NCI-H1105 (cell line): ENCODE measurements at regions not wholly inside any gene's neighbourhood (a gene's known extent, or its start where the extent isn't known, plus 50 kb on each side); places are given as distances from the start of the nearest gene placed in this dataset.

Source experiments
- DNase-seq: peaks from one replicate; lab custom pipeline; 2025; lab: John Stamatoyannopoulos, UW

- no peak for DNase-seq
These were observed 134.3 kb upstream of the CNTN1 start for GRCh38 chr12:40557980-40558379.

DNA sequence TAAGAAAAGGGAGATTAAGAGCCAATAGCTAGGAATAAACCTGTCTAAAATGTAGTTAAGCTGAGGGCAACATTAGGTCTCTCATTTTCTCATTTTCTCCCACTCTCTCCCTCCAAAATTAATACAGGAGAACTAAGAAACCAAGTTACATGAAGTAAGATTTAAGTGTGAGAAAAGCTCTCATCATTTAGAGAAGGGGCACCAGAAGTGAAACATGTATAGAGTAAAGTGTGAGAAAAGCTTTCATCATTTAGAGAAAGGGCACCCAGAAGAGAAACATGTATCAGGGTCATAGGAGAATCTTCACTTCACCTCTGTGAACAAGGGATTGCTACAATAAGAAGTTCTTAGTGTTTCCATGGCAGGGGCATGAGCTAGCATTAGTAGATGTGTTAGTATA is 132.4 kb upstream of the CNTN1 start:
- DNase-seq, result no peak

- DNase-seq, result no peak
These were observed 131.4 kb upstream of the CNTN1 start for GRCh38 chr12:40560848-40561247.

DNA sequence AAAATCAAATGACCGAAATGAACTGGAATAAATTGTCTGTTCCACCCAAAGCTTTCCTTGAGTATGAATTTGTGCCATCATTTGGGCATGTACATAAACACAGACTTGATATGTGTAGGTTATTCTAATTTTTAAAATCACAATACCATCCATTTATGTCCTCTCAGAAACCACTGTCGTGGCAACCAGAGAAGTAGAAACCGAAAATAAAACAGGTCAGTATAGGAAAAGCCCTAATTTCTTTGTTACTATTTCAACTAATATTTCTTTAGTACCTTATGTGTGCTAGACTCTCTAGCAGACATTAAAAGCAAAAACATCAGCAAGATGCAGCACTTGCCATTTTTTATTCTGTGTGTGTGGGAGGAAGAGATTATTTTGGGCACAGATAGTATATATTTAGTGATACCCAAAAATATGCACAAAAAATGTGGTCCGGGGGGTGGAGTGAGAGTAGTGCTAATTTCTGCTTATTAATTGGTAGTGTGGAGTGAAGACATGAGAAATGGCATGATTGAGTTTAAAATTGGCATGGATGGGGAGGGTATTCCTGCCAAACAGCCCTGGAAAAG is 130.8 kb upstream of the CNTN1 start:
- no peak for DNase-seq

- peak; percentile 95 for DNase-seq
These were observed 127.1 kb upstream of the CNTN1 start for GRCh38 chr12:40565029-40565633.

DNA sequence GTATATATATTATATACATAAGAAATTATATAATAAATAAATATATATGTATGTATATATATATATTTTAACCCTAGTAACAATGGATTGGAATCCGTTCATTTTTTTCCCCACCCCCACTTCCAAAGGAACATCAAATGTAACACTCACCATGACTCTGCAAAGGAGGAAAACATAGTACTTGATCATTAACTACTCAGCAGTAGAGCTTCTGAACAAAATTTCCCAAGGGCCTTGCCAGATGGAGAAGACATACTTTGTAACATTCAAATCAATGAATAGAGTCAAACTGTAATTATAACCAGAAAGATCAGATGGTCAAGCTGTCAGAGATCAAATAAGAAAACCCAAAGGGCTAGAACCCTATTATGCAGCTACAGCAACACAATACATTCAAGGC is 126.0 kb upstream of the CNTN1 start:
- peak; percentile 63 for DNase-seq

GRCh38 chr12:40569626-40570179 is 122.5 kb upstream of the CNTN1 start:
- DNase-seq, result no peak

DNA sequence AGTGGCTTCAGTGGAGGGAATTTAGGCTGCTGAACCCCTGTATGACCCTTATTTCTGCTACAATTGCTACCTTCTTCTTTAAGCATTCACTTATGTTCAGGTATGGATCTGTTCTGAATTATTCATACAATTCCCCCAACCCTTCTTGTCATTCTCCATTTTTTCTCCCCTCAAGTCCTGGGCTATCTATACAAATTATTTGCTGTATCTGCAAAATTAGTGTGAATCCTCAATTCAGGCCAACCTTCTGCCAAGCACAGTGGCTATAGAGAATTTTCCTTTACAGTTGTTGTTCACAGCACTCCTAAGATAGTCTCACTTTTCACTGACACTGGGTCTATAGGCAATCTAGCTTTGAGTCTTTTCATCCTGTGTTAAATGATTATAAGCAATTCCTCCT is 119.2 kb upstream of the CNTN1 start:
- DNase-seq, result no peak

DNA sequence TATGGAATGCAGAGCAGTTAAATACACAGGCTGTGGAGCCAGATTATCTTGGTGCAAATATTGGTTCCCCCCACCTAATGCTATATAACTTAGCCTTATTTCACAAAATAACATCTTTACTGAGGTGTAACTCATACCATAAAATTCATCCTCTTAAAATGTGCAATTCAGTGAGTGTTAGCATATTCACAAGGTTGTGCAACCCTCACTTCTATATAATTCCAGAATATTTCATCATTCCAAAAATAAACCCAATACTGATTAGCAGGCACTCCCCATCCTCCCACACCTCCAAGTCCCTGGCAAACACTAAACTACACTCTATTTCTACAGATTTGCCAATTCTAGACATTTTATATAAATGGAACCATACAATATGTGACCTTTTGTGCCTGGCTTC is 116.3 kb upstream of the CNTN1 start:
- no peak for DNase-seq

GRCh38 chr12:40577834-40578233 is 114.4 kb upstream of the CNTN1 start:
- no peak for DNase-seq

GRCh38 chr12:40579687-40580086 is 112.6 kb upstream of the CNTN1 start:
- DNase-seq, result no peak

DNA sequence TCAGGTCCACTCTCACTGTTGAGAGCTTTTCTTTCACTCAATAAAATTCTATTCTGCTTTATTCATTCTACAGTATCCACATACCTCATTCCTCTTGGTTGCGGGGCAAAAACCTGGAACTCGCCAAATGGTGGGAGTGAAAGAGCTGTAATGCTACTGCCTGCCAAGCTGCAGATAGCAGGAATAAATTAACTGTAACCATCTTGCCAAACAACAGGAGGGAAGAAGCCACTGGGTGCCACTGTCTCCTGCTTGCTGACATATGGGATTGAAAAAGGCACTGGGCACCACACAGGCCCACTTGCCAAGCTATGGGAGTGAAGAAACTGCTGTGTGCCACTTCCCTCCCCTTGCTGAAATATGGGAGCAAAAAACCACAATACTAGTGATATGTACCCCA is 111.9 kb upstream of the CNTN1 start:
- DNase-seq, result no peak

- DNase-seq, result no peak
These were observed 110.3 kb upstream of the CNTN1 start for GRCh38 chr12:40581889-40582288.

DNA sequence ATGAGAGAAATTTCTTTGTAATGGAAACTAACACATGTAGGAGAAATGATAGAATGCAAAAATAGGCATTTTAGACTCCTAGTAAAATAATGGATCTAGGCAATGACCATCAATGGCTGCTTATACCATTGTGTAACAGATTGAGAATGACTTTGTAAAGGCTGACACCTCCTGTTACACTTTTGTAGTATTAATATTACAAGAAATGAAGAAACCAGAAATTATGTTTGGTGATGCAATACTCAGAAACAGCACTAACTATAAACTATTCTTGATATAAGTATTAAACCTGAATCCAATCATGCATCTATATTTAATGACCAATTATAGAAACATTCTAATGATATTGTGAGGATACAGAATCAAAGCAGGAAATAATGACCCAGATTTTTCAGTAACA is 108.5 kb upstream of the CNTN1 start:
- no peak for DNase-seq

- DNase-seq, result no peak
These were observed 107.5 kb upstream of the CNTN1 start for GRCh38 chr12:40584763-40585162.

DNA sequence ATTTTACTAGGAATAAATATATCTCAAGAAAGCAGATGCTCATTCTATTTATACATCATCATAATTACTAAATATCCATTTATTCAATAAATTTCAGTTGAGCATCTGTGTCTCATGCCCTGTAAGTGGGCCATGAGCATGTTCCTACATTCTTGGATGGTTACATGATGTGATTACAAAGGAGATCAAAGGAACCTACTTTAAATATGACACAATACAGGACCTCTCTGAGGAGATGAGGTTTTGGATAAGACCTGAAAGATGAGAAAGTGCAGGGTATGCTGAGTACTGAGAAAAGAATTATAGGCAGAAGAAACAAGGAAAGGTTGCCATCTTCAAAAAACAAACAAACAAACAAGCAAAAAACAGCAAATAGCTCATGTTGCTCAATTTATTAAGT is 105.4 kb upstream of the CNTN1 start:
- no peak for DNase-seq

DNA sequence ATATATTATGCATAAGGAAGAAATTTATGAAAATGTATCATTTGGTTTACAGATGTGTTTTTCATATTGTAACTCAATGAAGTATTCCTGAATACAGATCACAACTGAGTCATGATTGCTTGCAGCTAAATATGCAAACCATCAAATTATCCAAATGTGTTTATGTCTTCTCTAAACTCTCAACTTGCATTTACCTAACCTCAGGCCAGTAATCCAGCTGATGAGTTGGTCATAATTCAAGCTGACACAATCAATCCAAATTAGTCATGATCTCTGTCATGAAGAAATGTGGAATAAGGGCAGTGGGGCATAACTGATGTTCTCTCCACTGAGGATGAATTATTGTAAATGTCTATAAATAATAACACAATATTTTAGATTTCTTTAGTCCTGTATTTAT is 104.8 kb upstream of the CNTN1 start:
- DNase-seq, result no peak

GRCh38 chr12:40587970-40588369 is 104.3 kb upstream of the CNTN1 start:
- DNase-seq, result no peak

GRCh38 chr12:40597133-40597532 is 95.1 kb upstream of the CNTN1 start:
- no peak for DNase-seq

DNA sequence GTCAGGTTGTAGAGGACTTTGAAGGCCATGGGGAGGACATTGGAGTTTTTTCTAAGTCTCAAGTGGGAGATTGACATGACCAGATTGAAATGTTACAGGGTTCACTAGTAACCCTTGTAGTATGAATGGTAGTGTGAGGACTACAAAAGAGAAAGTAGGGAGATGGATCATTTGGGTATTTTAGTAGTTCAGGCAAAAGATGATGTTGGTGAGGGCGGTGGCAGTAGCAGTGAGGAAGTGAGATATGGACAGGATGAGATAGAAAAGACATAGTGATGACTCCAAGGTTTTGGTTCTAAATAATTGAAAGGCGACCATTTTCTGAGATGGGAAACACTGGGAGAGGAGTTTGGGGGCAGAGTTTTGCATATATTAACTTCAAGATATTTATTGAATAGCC is 94.2 kb upstream of the CNTN1 start:
- no peak for DNase-seq

DNA sequence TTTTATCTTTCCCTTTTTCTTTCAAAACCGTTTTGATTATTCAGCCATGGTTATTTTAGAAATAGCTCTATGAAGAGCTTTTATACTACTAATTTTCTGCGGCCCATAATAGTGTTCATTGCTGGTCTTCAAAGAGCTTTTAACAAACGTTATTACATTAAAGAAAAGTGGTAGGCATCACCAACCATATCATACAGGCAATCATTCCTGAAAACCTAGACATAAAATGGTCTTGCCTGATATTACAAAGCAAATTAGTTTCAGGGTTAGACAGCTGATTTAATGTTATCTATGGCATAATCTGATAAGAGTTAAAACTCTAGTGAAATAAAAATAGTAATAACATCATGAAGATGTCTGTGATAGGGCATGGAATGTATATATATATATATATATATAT is 89.7 kb upstream of the CNTN1 start:
- no peak for DNase-seq

DNA sequence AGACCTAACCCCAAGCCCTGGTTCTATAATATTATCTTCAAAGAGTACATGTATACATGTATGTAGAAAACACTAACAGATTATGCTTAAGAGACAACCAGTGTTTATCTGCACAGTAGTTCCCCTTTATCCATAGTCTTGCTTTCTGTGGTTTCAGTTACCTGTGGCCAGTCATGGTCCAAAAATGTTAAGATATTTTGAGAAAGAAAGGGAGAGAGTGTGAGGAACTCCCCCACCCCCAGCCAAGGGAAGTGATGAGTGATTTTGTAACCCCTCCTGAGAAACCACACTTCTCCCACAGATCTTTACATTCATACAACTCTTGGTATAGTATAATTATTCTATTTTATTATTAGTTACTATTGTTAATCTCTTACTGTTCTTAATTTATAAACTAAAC is 77.3 kb upstream of the CNTN1 start:
- no peak for DNase-seq

DNA sequence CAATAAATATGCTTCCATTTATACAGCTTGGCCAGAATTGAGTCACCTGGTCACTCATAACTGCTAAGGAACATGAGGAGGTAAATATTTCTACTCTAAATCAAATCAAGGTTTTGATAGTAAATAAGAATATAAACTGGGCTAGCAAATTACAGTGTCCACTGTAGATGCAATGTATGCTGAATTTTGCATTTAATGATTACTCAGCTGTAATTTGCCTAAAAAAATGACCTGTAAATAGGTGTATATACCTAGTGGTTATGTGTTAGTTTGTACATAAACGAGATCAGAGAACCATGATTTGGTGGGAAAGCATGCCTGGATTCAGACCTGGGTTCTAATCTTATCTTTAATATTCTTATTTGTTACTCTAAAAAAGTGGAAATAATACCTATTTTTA is 76.6 kb upstream of the CNTN1 start:
- DNase-seq, result no peak

DNA sequence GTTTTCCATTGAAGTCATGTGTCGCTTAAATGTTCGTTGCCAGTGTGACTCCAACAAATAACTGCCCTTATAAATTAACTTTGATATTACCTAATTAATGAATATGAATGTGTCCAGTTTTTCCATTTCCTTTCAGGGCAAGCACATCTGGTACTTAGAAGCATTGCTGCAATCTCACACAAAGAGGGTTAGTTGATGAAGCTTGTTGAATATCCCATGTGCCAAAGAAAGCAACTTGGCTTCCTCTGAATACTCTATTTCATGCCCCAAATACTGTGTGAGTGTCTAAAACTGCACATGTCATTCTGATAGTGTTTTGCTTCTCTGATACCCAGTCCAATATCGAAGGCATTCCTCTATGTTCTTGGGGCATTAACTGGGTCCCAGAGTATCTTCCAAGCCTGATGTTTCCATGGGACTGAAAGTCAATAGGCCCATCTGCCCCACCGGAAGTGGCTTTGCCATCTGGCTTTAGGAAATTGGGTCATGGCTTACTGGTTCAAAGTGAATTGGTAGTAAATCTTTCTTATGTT is 75.8 kb upstream of the CNTN1 start:
- no peak for DNase-seq
